ENCODE measurements at regions not wholly inside any gene's neighbourhood (a gene's known extent, or its start where the extent isn't known, plus 50 kb on each side); places are given as distances from the start of the nearest gene placed in this dataset.
A peak's percentile ranks its signal among the peaks of the same experiment; 100 is the strongest.

DNA sequence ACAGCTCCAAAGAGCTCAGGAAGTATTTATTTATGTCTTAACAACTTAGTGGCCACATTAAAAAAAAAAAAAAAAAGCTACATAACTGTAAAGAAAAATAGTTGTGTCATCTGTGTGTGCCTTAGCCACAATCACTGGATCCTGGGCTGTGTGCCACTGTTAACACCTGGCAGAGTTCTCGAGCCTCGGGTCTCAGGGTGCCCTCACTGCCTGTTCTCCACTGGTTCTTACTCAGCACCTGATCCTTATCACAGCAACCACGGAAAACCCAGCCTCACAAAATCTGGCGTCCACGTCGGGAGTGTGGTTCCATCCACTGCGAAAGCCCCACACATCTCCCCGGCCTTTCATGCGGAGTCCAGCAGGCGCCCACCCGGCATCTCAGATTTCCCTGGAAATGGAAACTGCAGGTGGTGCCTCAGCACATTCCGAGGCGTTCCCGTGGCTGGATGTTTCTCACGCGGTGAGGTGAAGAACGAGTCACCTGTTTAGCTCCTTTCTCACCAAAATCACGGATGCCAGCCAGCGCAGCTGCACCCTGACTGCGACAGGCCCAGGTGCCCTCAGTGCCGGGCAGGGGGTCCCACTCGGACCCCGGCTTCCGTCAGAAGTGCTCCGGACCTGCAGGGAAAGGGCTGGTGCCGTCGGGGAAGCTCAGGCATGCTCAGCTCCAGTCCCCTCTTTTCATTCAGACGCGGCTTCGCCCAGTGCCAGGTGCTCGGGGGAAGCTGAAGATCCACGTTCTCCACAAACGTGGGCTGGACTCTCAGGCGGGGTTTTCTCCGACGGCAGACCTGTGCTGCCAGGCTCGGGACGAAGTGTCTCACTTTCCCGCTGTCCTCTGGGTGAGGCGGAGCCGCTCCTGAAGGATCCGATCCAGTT is 198.7 kb upstream of the SALL3 start:
- DNase-seq (ENCODE audit: low spot score) (no peak), ATAC-seq (ENCODE audit: low FRiP score) (no peak)
- TF ChIP-seq, protein P1, sequence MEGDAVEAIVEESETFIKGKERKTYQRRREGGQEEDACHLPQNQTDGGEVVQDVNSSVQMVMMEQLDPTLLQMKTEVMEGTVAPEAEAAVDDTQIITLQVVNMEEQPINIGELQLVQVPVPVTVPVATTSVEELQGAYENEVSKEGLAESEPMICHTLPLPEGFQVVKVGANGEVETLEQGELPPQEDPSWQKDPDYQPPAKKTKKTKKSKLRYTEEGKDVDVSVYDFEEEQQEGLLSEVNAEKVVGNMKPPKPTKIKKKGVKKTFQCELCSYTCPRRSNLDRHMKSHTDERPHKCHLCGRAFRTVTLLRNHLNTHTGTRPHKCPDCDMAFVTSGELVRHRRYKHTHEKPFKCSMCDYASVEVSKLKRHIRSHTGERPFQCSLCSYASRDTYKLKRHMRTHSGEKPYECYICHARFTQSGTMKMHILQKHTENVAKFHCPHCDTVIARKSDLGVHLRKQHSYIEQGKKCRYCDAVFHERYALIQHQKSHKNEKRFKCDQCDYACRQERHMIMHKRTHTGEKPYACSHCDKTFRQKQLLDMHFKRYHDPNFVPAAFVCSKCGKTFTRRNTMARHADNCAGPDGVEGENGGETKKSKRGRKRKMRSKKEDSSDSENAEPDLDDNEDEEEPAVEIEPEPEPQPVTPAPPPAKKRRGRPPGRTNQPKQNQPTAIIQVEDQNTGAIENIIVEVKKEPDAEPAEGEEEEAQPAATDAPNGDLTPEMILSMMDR (IDR thresholded peaks at IDR 0.05), result no peak

DNA sequence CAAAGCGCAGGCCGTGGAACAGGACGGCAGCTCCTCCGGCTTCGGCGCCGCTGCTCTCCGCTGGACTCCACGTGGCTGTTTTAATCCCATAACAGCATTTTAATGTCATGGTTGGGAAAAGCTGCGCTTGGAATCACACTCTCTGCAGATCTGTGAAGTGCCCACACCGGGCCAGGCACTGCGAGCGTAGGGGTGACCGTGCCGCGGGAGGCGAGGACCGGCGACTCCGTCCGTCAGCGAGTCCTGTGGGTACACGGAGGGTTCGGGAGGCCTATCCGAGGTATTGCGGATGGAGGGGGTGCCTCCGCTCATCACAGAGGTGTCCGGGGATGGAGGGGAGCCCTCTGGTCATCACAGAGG is 198.0 kb upstream of the SALL3 start:
- TF ChIP-seq, protein P1 (IDR thresholded peaks at IDR 0.05), result no peak
- ATAC-seq (ENCODE audit: low FRiP score) (no peak), DNase-seq (ENCODE audit: low spot score) (no peak)

DNA sequence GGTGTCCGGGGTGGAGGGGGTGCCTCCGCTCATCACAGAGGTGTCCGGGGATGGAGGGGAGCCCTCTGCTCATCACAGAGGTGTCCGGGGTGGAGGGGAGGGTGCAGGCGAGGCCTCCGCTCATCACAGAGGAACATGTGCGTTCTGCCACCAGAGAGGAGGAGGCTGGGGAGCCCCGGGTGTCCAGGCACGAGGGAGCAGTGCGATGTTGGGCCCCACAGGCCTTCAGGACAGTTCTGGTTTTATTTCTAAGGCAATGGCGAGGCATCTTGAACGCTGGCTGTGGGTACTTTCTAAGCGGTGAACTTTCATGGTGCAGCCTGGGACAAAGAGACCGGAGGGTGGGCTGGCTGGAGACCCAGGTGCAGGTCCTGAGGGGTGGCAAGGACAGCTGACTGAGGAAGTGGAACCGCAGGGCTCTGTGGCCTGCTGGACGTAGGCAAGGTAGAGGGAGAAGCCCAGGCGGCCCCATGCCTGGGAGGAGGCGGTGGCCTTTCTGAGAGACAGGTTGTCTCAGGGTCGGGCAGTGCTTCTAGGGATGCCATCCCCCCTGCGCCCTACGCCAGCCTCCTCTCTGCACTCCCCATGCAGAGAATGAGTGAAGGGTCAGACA is 196.6 kb upstream of the SALL3 start:
- no peak for ATAC-seq (ENCODE audit: low FRiP score)
- no peak for DNase-seq (ENCODE audit: low spot score)
- TF ChIP-seq, protein P1 (IDR thresholded peaks at IDR 0.05), result no peak

DNA sequence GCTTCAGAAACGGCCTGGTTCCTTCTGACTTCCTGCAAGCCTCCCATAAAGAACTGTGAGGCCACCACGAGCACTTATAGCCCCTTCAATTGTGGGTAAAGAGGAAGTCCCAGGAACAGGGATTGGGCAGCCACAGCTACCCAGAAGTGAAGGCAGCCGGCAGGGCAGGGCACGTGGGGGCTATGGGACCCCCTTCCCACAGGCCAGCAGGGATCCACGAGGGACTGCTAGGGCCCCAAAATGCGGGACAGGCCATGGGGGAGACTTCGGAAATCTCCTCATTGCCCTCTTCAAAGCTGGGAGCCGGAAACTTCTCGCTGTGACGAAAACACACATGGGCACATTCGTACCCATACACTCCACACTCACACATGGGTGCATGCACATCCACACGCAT is 196.1 kb upstream of the SALL3 start:
- DNase-seq (ENCODE audit: low spot score) (no peak), ATAC-seq (ENCODE audit: low FRiP score) (no peak)
- TF ChIP-seq, protein P1 (IDR thresholded peaks at IDR 0.05), result no peak

DNA sequence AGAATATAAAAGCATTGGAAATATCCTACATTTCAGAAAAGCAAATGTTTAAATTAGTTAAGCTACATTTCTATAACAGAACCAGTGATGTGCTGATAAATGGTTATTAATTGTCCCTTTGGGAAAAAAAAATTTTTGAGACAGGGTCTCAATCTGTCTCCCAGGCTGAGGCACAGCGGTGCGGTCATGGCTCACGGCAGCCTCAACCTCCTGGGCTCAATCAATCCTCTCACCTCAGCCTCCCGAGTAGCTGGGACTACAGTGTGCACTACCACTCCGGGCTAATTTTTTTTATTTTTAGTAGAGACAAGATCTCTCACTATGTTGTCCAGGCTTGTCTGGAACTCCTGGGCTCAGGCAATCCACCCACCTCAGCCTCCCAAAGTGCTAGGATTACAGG is 194.8 kb upstream of the SALL3 start:
- no peak for DNase-seq (ENCODE audit: low spot score)
- ATAC-seq (ENCODE audit: low FRiP score), result no peak
- TF ChIP-seq, protein P1 (IDR thresholded peaks at IDR 0.05), result no peak

DNA sequence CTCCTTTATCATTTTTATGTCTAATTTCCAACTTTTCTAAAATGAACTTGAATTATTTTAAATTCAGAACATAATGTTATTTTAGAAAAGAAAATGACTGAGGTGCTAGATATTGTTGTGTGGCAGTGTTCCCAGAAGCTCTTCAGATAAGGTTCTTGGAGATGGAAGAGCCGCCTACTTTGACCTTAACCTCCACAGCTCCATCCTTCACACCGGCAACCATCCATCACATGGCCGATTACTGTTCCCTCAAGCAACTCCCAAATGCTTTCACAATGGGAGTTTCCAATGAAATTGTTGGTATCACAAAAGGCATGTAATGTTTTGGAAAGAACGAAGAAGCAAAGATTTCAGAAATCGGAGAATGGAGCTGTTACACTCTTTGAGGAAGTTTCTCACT is 193.9 kb upstream of the SALL3 start:
- DNase-seq (ENCODE audit: low spot score) (no peak), ATAC-seq (ENCODE audit: low FRiP score) (peak; percentile 80)
- TF ChIP-seq, protein P1 (IDR thresholded peaks at IDR 0.05), result no peak

DNA sequence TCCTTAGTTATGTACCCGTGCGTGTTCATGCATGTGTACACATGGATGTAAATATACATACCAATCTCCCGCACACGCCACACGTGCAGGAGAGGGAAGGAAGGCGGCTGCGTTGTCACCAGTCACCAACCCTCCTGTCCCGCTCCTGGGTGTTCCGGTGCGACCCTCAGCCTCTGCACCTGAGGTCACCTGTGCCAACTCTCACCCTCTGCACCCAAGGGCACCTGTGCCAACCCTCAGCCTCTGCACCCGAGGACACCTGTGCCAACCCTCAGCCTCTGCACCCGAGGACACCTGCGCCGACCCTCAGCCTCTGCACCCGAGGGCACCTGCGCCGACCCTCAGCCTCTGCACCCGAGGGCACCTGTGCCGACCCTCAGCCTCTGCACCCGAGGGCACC is 192.8 kb upstream of the SALL3 start:
- TF ChIP-seq, protein P1 (IDR thresholded peaks at IDR 0.05), result no peak
- no peak for ATAC-seq (ENCODE audit: low FRiP score)
- no peak for DNase-seq (ENCODE audit: low spot score)

All from omental fat pad (tissue), 3 donors.